Omental fat pad (tissue), 3 donors: ENCODE measurements at regions not wholly inside any gene's neighbourhood (a gene's known extent, or its start where the extent isn't known, plus 50 kb on each side); places are given as distances from the start of the nearest gene placed in this dataset.
A peak's percentile ranks its signal among the peaks of the same experiment; 100 is the strongest.

Experiments
- ATAC-seq: fragments of 150-250 bp; one replicate; pipeline ENCODE4 v1.9.1; 2016; ENCODE audit warnings: mild to moderate bottlenecking, moderate library complexity; ENCODE audit not compliant: low FRiP score
- DNase-seq: peaks from one replicate; pipeline ENCODE4 v3.0.0-alpha.2; 2019; ENCODE audit warnings: low spot score
- CTCF ChIP-seq, 3 donors: fragments of 450-650 bp; IDR thresholded peaks; one replicate each; pipeline ENCODE4 v1.5.1; 2016 to 2017; ENCODE audit warnings: antibody characterized with exemption in 3 of 3, mild to moderate bottlenecking in 3 of 3, moderate library complexity in 2 of 3

- no peak for TF ChIP-seq CTCF (IDR thresholded peaks at IDR 0.05)
- DNase-seq (no peak), ATAC-seq (no peak)
Measured at GRCh38 chr13:21771075-21771474, 100.2 kb downstream of the FGF9 start.

- no peak for TF ChIP-seq CTCF (IDR thresholded peaks at IDR 0.05)
- no peak for DNase-seq
- peak; percentile 54 for ATAC-seq
Measured at GRCh38 chr13:21777166-21777565, 106.3 kb downstream of the FGF9 start.

- DNase-seq (no peak), ATAC-seq (no peak)
- no peak for TF ChIP-seq CTCF (IDR thresholded peaks at IDR 0.05)
Measured at GRCh38 chr13:21777813-21778212, 106.9 kb downstream of the FGF9 start.

- no peak for ATAC-seq
- DNase-seq: no peak
- no peak for TF ChIP-seq CTCF (IDR thresholded peaks at IDR 0.05)
Measured at GRCh38 chr13:21782736-21783135, 111.9 kb downstream of the FGF9 start.

GRCh38 chr13:21785990-21786389 is 115.1 kb downstream of the FGF9 start:
- TF ChIP-seq CTCF (IDR thresholded peaks at IDR 0.05): no peak
- DNase-seq (no peak), ATAC-seq (no peak)

GRCh38 chr13:21796066-21796465 is 125.2 kb downstream of the FGF9 start:
- no peak for TF ChIP-seq CTCF (IDR thresholded peaks at IDR 0.05)
- no peak for DNase-seq
- no peak for ATAC-seq

- no peak for ATAC-seq
- no peak for DNase-seq
Measured at GRCh38 chr13:21796775-21797514, 126.1 kb downstream of the FGF9 start.

More at GRCh38 chr13:21796775-21797514, 126.1 kb downstream of the FGF9 start:
- TF ChIP-seq CTCF (IDR thresholded peaks at IDR 0.05): no peak
